Ishikawa (cell line): ENCODE measurements at regions not wholly inside any gene's neighbourhood (a gene's known extent, or its start where the extent isn't known, plus 50 kb on each side); places are given as distances from the start of the nearest gene placed in this dataset.

Source experiments
- CEBPB ChIP-seq: IDR thresholded peaks from 2 replicates; pipeline ENCODE4 v1.6.1; 2012
- CREB1 ChIP-seq: IDR thresholded peaks from 2 replicates; pipeline ENCODE4 v1.6.1; 2012; ENCODE audit warnings: low read depth
- EGR1 ChIP-seq: IDR thresholded peaks from 2 replicates; pipeline ENCODE4 v1.6.1; 2012
- EP300 ChIP-seq: IDR thresholded peaks from 2 replicates; pipeline ENCODE4 v1.6.1; 2012; ENCODE audit warnings: borderline replicate concordance
- FOXM1 ChIP-seq: IDR thresholded peaks from 2 replicates; pipeline ENCODE4 v1.6.1; 2012; ENCODE audit warnings: low read depth, borderline replicate concordance
- NFIC ChIP-seq: IDR thresholded peaks from 2 replicates; pipeline ENCODE4 v1.6.1; 2012
- RAD21 ChIP-seq: IDR thresholded peaks from 2 replicates; pipeline ENCODE4 v1.6.1; 2012; ENCODE audit warnings: low read depth
- TAF1 ChIP-seq: IDR thresholded peaks from 2 replicates; pipeline ENCODE4 v1.6.1; 2012; ENCODE audit warnings: low read depth, mild to moderate bottlenecking
- TCF12 ChIP-seq: IDR thresholded peaks from 2 replicates; pipeline ENCODE4 v1.6.1; 2012; ENCODE audit warnings: low read depth
- TEAD4 ChIP-seq: IDR thresholded peaks from 2 replicates; pipeline ENCODE4 v1.6.1; 2012
- YY1 ChIP-seq: IDR thresholded peaks from 2 replicates; pipeline ENCODE4 v1.6.1; 2012; ENCODE audit warnings: low read depth
- ZBTB7A ChIP-seq: IDR thresholded peaks from 2 replicates; pipeline ENCODE4 v1.6.1; 2012; ENCODE audit warnings: low read depth
- TF ChIP-seq, protein P1 (sequence below): IDR thresholded peaks from 2 replicates; pipeline ENCODE4 v1.6.1; 2012
- TF ChIP-seq, protein P2 (sequence below): IDR thresholded peaks from 2 replicates; pipeline ENCODE4 v1.6.1; 2012
- TF ChIP-seq, protein P3 (sequence below): IDR thresholded peaks from 2 replicates; pipeline ENCODE4 v1.6.1; 2012; ENCODE audit warnings: low read depth, mild to moderate bottlenecking

DNA sequence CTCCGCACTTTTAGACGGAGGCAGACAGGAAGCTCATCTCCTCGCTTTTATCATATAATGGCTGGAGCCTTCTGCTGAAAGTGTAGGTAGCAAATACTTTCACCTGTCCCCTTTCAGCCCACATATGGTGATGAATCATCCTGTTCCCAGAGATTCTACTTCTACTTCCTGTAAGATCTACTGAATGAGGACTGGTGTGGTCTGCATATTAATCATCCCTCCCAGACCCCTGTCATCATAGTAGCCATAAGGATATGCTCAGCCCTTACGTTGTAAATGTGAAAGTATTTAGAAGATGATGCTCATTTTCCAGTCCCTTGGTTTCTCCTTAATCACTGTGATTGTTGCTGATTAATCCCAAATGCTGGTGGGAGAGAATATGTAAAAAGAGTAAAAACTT lies 268.2 kb upstream of the GRIP1 start:
- TF ChIP-seq RAD21, result no peak
- no peak for TF ChIP-seq TCF12
- no peak for TF ChIP-seq ZBTB7A
- TF ChIP-seq YY1, result no peak
- TF ChIP-seq EP300, result no peak
- TF ChIP-seq CREB1, result no peak
- no peak for TF ChIP-seq EGR1
- TF ChIP-seq, protein P1, sequence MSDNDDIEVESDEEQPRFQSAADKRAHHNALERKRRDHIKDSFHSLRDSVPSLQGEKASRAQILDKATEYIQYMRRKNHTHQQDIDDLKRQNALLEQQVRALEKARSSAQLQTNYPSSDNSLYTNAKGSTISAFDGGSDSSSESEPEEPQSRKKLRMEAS, result no peak
- TF ChIP-seq, protein P2, sequence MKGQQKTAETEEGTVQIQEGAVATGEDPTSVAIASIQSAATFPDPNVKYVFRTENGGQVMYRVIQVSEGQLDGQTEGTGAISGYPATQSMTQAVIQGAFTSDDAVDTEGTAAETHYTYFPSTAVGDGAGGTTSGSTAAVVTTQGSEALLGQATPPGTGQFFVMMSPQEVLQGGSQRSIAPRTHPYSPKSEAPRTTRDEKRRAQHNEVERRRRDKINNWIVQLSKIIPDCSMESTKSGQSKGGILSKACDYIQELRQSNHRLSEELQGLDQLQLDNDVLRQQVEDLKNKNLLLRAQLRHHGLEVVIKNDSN, result no peak
- TF ChIP-seq TAF1, result no peak
- TF ChIP-seq CEBPB, result no peak
- TF ChIP-seq NFIC, result no peak
- TF ChIP-seq FOXM1, result no peak
- TF ChIP-seq, protein P3, sequence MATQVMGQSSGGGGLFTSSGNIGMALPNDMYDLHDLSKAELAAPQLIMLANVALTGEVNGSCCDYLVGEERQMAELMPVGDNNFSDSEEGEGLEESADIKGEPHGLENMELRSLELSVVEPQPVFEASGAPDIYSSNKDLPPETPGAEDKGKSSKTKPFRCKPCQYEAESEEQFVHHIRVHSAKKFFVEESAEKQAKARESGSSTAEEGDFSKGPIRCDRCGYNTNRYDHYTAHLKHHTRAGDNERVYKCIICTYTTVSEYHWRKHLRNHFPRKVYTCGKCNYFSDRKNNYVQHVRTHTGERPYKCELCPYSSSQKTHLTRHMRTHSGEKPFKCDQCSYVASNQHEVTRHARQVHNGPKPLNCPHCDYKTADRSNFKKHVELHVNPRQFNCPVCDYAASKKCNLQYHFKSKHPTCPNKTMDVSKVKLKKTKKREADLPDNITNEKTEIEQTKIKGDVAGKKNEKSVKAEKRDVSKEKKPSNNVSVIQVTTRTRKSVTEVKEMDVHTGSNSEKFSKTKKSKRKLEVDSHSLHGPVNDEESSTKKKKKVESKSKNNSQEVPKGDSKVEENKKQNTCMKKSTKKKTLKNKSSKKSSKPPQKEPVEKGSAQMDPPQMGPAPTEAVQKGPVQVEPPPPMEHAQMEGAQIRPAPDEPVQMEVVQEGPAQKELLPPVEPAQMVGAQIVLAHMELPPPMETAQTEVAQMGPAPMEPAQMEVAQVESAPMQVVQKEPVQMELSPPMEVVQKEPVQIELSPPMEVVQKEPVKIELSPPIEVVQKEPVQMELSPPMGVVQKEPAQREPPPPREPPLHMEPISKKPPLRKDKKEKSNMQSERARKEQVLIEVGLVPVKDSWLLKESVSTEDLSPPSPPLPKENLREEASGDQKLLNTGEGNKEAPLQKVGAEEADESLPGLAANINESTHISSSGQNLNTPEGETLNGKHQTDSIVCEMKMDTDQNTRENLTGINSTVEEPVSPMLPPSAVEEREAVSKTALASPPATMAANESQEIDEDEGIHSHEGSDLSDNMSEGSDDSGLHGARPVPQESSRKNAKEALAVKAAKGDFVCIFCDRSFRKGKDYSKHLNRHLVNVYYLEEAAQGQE, result no peak
- TF ChIP-seq TEAD4, result no peak

DNA sequence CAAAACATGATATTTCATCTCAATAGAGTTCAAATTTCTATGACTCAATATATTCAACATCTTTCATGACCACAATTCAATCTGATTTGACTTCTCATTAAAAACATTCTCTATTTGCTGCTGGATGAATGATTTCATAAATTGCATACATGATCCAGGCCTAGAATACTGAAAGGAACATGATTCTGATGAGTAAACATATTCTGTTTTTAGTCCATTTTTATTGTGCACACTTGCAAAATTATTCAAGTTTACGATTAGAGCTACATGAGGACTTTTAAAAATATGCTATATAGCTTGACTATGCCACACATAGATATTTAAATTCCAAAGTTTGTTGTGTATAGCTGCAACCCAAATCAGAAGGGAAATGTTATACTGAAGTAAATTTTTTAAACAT lies 273.8 kb upstream of the GRIP1 start:
- TF ChIP-seq, protein P2, result no peak
- TF ChIP-seq EGR1 (no peak), YY1 (no peak), TAF1 (no peak), ZBTB7A (no peak), RAD21 (no peak), CREB1 (no peak), FOXM1 (no peak), CEBPB (no peak), EP300 (no peak), TCF12 (no peak), NFIC (no peak), TEAD4 (no peak)
- TF ChIP-seq, protein P1, result no peak
- TF ChIP-seq, protein P3, result no peak

DNA sequence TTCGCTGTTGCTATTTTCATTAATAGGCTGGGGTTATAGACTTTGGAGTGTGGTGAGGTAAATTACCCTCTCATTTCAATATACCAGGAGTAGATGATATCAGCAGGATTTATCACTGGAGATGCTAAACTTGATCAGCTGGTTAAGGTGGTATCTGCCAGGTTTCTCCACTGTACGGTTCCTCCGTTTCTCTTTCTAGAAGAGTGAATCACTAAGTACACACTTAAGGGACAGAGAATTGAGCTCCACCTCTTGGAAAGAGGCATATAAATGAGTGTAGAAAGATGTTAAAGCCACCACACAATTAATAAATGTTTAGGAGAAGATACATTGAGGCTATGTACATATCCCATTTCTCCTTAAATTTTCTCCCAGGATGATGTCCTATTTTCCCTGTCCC lies 277.4 kb upstream of the GRIP1 start:
- TF ChIP-seq, protein P3, result no peak
- TF ChIP-seq, protein P1, result no peak
- TF ChIP-seq CREB1 (no peak), RAD21 (no peak), EP300 (no peak), YY1 (no peak), TCF12 (no peak), TEAD4 (no peak), FOXM1 (no peak), ZBTB7A (no peak), CEBPB (no peak), EGR1 (no peak), TAF1 (no peak), NFIC (no peak)
- TF ChIP-seq, protein P2, result no peak
